Omental fat pad (tissue), 3 donors: ENCODE measurements at regions not wholly inside any gene's neighbourhood (a gene's known extent, or its start where the extent isn't known, plus 50 kb on each side); places are given as distances from the start of the nearest gene placed in this dataset.

Source experiments
- ATAC-seq: fragments of 150-250 bp; one replicate; pipeline ENCODE4 v1.9.1; 2016; ENCODE audit warnings: mild to moderate bottlenecking, moderate library complexity; ENCODE audit not compliant: low FRiP score
- DNase-seq: peaks from one replicate; pipeline ENCODE4 v3.0.0-alpha.2; 2019; ENCODE audit warnings: low spot score
- CTCF ChIP-seq, 3 donors: fragments of 450-650 bp; IDR thresholded peaks; one replicate each; pipeline ENCODE4 v1.5.1; 2016 to 2017; ENCODE audit warnings: antibody characterized with exemption in 3 of 3, mild to moderate bottlenecking in 3 of 3, moderate library complexity in 2 of 3

- DNase-seq: no peak
- no peak for TF ChIP-seq CTCF (IDR thresholded peaks at IDR 0.05)
- ATAC-seq: no peak
Measured at GRCh38 chr11:109184376-109184775, 237.6 kb upstream of the C11orf87 start.

GRCh38 chr11:109192864-109193263 is 229.1 kb upstream of the C11orf87 start:
- ATAC-seq: no peak
- no peak for DNase-seq
- no peak for TF ChIP-seq CTCF (IDR thresholded peaks at IDR 0.05)

- no peak for DNase-seq
- no peak for TF ChIP-seq CTCF (IDR thresholded peaks at IDR 0.05)
- no peak for ATAC-seq
Measured at GRCh38 chr11:109193880-109194279, 228.1 kb upstream of the C11orf87 start.

- DNase-seq (no peak), ATAC-seq (no peak)
- TF ChIP-seq CTCF (IDR thresholded peaks at IDR 0.05): no peak
Measured at GRCh38 chr11:109196016-109196415, 226.0 kb upstream of the C11orf87 start.

- no peak for TF ChIP-seq CTCF (IDR thresholded peaks at IDR 0.05)
- ATAC-seq (no peak), DNase-seq (no peak)
Measured at GRCh38 chr11:109197656-109198055, 224.3 kb upstream of the C11orf87 start.

GRCh38 chr11:109203176-109203575 is 218.8 kb upstream of the C11orf87 start:
- no peak for ATAC-seq
- TF ChIP-seq CTCF (IDR thresholded peaks at IDR 0.05): no peak
- no peak for DNase-seq

GRCh38 chr11:109205312-109205711 is 216.7 kb upstream of the C11orf87 start:
- DNase-seq: no peak
- ATAC-seq: no peak
- TF ChIP-seq CTCF (IDR thresholded peaks at IDR 0.05): no peak
